Karpas-422 (cell line): ENCODE measurements at regions not wholly inside any gene's neighbourhood (a gene's known extent, or its start where the extent isn't known, plus 50 kb on each side); places are given as distances from the start of the nearest gene placed in this dataset.

Source experiments
- DNase-seq: peaks from one replicate; pipeline ENCODE4 v3.0.0-alpha.2; 2015
- H2AFZ ChIP-seq: fragments of 200-600 bp; sonication (generic); 2 replicates; pipeline ENCODE4 v1.6.1; 2014; ENCODE audit warnings: antibody characterized with exemption, low read length, mixed read lengths
- H3K27ac ChIP-seq: fragments of 200-600 bp; sonication (generic); 2 replicates; pipeline ENCODE4 v1.5.1; 2014; ENCODE audit warnings: mild to moderate bottlenecking, low read length, moderate library complexity
- H3K27me3 ChIP-seq: fragments of 200-600 bp; sonication (generic); 2 replicates; pipeline ENCODE4 v1.6.1; 2014; ENCODE audit warnings: low read length, mixed read lengths
- H3K36me3 ChIP-seq: fragments of 200-600 bp; sonication (generic); 2 replicates; pipeline ENCODE4 v1.6.1; 2014; ENCODE audit warnings: low read length, mixed read lengths; ENCODE audit not compliant: insufficient read depth
- H3K4me1 ChIP-seq: fragments of 200-600 bp; sonication (generic); 2 replicates; pipeline ENCODE4 v1.6.1; 2014; ENCODE audit warnings: mild to moderate bottlenecking, low read length, mixed read lengths
- H3K4me2 ChIP-seq: fragments of 200-600 bp; sonication (generic); 2 replicates; pipeline ENCODE4 v1.6.1; 2014; ENCODE audit warnings: low read length, low read depth, mild to moderate bottlenecking; ENCODE audit not compliant: poor library complexity, severe bottlenecking
- H3K4me3 ChIP-seq: fragments of 200-600 bp; sonication (generic); 2 replicates; pipeline ENCODE4 v1.5.1; 2014; ENCODE audit warnings: mild to moderate bottlenecking, antibody characterized with exemption, low read length, mixed read lengths
- H3K79me2 ChIP-seq: fragments of 200-600 bp; sonication (generic); 2 replicates; pipeline ENCODE4 v1.6.1; 2014; ENCODE audit warnings: mild to moderate bottlenecking, low read length, mixed read lengths
- H3K9ac ChIP-seq: fragments of 200-600 bp; sonication (generic); 2 replicates; pipeline ENCODE4 v1.6.0; 2014; ENCODE audit warnings: low read length
- H3K9me2 ChIP-seq: fragments of 200-600 bp; sonication (generic), shearing (Covaris generic); replicated peaks from 2 replicates; pipeline ENCODE4 v1.6.0; 2014; ENCODE audit warnings: mild to moderate bottlenecking, low read length, moderate library complexity; ENCODE audit not compliant: insufficient read depth
- H3K9me3 ChIP-seq: fragments of 300-700, 200-600 bp; sonication (generic); 2 replicates; pipeline ENCODE4 v1.6.1; 2014; ENCODE audit warnings: low read length, mixed read lengths
- H4K20me1 ChIP-seq: fragments of 200-600 bp; sonication (generic); 2 replicates; pipeline ENCODE4 v1.6.1; 2014; ENCODE audit warnings: mild to moderate bottlenecking, antibody characterized with exemption, low read length, low read depth; ENCODE audit not compliant: insufficient read depth

DNA sequence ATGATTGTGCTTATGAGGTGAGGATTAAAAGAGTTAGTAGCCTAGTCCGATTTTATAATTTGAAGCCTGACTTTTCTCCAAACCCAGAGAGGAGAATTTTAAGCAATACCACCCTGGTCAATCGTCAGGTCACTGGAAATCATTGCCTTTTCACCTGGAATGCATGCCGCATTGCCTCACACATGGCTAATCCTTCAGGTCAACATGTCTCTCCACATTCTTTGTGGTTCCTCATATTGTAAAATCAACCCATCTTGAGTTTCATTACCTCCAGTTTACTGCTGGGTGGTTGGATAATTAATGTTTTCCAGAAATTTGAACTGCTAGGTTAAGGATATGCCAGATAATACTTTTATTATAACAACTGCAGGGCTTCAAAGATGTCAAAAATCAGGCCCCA, 55.6 kb upstream of the SEMA3E start:
- Histone ChIP-seq H3K27me3 (no peaks in the 10 kb centered on the region), H3K4me3 (no peak overlapping the region), H4K20me1 (no peaks in the 10 kb centered on the region), H3K9ac (no peak overlapping the region), H3K79me2 (no peaks in the 10 kb centered on the region), H3K9me3 (peaks cover 25% of the 10 kb centered on the region), H3K4me2 (no peak overlapping the region), H3K4me1 (no peaks in the 10 kb centered on the region), H3K36me3 (no peaks in the 10 kb centered on the region), H3K27ac (no peak overlapping the region), H2AFZ (no peak overlapping the region), H3K9me2 (no peaks in the 10 kb centered on the region)
- no peak for DNase-seq

DNA sequence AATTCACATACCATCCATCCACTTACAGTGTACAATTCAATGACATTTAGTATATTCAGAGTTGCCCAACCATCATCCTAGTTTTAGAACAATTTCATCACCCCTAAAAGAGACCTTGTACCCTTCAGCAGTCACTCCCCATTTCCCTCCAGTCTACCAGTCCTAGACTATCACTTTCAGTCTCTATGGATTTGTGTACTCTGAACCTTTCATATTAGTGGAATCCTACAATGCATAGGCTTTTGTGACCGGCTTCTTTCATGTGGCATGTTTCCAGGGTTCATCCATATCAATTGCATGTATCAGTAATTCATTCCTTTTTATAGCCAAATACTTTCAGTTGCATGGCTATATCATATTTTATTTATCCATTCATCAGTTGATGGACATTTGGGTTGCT, 53.5 kb upstream of the SEMA3E start:
- Histone ChIP-seq H3K4me2 (no peak overlapping the region), H3K4me1 (no peaks in the 10 kb centered on the region), H3K79me2 (no peaks in the 10 kb centered on the region), H3K4me3 (no peak overlapping the region), H3K27me3 (no peaks in the 10 kb centered on the region), H3K9me3 (peaks cover 21% of the 10 kb centered on the region), H4K20me1 (no peaks in the 10 kb centered on the region), H3K9ac (no peak overlapping the region), H3K27ac (no peak overlapping the region), H3K36me3 (no peaks in the 10 kb centered on the region), H2AFZ (no peak overlapping the region), H3K9me2 (no peaks in the 10 kb centered on the region)
- DNase-seq = no peak

GRCh38 chr7:83701736-83702135, 52.8 kb upstream of the SEMA3E start:
- Histone ChIP-seq H3K27me3 (no peaks in the 10 kb centered on the region), H3K9me3 (peaks cover 26% of the 10 kb centered on the region), H3K79me2 (no peaks in the 10 kb centered on the region), H3K4me1 (no peaks in the 10 kb centered on the region), H3K4me3 (no peak overlapping the region), H4K20me1 (no peaks in the 10 kb centered on the region), H3K4me2 (no peak overlapping the region), H3K36me3 (no peaks in the 10 kb centered on the region), H2AFZ (no peak overlapping the region), H3K9ac (no peak overlapping the region), H3K9me2 (no peaks in the 10 kb centered on the region), H3K27ac (no peak overlapping the region)
- no peak for DNase-seq
